ENCODE measurements at regions not wholly inside any gene's neighbourhood (a gene's known extent, or its start where the extent isn't known, plus 50 kb on each side); places are given as distances from the start of the nearest gene placed in this dataset.

DNA sequence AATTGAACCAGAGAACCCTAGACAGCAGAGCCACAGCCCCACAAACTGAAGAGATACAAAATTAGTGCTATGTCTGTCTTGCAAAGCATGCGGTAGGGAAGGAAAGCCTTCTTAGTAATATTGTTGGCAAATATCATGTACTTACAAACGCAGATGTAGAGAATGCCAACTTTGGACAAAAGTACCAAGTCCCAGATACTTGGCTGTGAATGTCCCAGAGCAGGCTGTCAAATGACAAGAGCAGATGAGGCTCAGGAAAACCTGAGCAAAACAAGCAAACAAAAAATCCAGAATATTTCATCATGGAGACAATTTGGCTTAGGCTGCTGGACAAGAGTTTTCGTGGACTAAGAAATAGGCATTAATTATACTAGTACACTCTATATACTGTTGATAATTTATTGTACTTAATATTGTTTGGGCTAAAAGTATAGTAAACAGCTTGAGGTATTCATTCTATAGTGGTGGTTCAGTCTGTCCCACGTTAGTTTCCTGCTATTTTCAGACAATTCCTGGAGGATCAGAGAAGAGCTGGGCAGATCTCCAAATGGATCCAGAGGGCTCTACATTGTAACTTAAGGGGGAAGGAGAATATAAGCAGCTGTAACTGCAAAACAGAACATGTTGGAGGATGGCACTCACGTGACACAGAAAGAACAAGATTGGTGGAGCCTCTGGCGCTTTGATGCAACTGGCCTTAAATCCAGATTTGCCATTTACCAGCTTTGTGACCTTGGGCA is 329.8 kb downstream of the ATP23 start:
- DNase-seq = no peak

DNA sequence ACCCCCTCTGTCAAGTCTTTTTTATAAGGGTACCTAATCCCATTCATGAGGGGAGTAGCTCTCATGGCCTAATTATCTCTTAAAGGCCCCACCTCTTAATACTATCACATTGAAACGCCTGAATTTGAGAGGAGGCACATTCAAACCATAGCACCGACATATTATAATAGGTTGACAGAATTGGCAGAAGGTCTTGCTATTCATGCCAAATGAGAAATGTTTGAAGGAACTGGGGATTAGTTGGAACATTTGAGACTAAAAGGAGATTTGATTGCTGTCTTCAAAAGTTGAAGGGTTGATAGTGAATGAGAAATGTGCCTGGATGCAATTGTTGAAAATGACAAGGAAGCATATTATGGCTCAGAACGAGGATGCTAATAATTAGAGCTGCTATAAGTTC is 331.1 kb downstream of the ATP23 start:
- DNase-seq = no peak

DNA sequence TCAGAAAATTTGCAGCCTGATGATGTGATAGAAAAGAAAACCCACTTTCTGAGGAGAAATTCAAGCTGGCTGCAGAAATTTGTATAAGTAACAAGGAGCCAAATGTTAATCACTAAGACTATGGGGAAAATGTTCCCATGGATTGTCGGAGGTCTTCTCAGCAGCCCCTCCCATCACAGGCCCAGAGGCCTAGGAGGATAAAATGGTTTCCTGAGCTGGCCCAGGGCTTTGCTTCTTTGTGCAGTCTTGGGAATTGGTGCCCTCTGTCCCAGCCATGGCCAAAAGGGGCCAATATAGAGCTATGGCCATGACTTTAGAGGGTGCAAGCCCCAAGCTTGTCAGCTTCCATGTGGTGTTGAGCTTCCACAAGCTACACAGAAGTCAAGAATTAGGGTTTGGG is 335.9 kb downstream of the ATP23 start:
- no peak for DNase-seq

GRCh38 chr12:58283553-58283952 is 342.2 kb downstream of the ATP23 start:
- no peak for DNase-seq

GRCh38 chr12:58285551-58285950 is 344.2 kb downstream of the ATP23 start:
- DNase-seq = no peak

DNA sequence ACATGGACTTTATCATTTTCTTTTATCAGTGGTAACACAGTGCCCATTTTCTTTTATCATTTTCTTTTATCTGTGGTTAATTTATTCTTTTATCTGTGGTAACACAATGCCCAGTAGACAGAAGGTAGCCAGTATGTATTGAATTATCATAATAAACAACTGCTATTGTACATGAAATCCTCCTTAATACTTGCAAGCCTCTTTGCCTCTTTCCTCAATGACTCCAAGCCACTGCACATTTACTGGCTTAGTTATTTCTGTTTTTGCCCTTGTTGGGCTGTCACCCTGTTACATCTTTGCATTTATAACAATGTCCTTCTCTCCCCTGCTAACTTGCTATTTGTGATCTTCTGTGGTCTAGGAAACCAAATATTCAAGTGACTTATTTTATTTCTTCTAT is 345.0 kb downstream of the ATP23 start:
- DNase-seq = no peak

GRCh38 chr12:58288190-58288589 is 346.8 kb downstream of the ATP23 start:
- no peak for DNase-seq

DNA sequence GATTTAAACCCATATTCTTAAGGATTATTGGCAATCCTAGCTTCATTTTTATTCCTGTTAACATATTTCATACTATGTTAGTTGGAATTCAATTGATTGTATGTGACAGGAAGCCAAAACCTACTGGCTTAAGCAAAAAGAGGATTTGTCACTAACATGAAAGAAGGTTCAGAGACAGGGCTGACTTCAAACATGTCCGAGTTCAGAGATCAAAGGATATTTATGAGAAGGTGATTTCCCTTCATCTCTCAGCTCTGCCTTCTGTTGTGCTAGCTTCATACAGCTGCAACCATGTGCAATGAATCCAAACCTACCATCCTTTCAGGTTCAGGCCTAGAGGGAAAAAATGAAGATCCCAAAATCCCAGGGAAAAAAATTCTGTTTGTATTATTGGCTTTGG is 349.7 kb downstream of the ATP23 start:
- no peak for DNase-seq

- DNase-seq = no peak
Observed at GRCh38 chr12:58293308-58293982, 352.1 kb downstream of the ATP23 start.

DNA sequence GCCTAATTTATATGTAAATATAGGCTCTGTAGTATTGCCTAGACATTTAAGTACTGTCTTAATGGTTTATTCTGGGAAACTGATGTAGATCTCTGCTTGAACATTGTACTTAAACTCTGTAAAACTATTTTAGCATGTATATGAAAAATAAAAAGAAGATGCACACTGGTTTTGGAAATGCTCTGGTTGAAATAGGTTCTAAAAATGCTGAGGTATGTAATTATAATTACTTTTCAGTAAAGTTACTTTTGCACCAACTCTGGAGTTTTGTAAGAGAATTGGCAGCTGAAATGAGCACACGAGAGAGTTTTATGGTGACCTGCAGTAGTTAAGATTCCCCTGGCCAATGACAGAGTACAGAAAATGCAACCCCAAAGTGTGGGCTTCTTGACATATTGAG is 353.9 kb downstream of the ATP23 start:
- DNase-seq = no peak

- no peak for DNase-seq
Observed at GRCh38 chr12:58296863-58297262, 355.5 kb downstream of the ATP23 start.

GRCh38 chr12:58298803-58299202 is 357.4 kb downstream of the ATP23 start:
- DNase-seq = no peak

DNA sequence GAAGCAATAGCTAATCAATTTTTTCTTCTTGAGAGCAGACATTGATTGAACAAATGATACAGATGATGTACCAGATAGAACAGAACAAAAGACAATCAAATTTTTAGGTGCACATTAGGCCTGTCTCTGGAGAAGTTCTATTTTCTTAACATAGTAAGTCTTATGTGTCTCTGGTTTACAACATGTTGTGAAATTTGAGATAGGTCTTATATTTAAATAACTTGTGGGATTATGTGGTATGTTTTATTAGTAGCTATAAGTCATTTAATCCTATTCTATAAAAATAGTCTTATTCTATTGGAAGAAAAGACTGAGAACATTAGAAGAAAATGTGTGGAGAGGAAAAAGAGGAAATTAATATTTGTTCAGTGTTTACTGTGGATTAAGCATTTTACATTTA is 358.0 kb downstream of the ATP23 start:
- DNase-seq = no peak

- no peak for DNase-seq
Observed at GRCh38 chr12:58301038-58301729, 359.8 kb downstream of the ATP23 start.

DNA sequence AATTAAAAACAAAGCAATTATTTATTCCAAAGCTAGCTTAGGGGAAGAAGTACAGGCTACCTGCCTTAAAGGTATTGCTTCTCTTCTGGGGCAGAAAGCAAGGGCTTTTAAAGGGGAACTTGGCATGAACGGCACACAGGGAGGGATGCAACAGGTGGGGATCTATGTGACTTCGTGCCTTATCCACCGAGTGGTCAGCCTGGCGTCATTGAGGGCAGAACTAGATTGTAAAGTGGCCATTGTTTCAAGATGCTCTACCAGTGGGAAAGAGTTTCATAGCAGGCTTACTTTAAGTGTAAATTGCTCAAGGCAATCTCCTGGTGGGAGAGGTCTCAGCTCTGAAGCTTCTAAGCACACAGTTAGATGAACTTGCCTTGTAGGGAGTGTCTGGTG is 360.4 kb downstream of the ATP23 start:
- DNase-seq = no peak

DNA sequence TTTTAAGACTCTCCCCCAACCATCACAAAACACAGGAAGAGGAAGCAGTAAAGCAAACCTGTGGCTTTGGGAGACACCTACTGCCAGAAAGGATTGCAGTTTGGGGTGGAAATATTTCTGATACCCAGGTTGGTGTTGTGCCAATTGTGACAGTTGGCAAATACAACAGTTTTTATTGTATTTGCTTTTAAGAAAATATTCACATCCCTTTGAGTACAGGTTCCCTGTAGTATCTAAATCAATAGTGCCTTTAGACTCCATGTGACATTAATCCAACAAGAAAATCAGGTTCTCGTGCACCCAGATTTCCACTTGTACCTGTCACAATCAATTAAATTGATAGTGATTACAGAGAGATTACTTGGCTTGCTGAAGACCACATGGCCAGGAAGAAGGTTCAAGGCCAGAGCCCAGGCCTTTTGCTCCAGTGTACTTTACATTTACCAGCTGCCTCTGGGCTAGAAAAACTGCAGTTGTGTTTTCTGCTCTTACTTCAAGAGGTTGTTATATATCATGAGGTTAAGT is 361.2 kb downstream of the ATP23 start:
- DNase-seq = no peak

DNA sequence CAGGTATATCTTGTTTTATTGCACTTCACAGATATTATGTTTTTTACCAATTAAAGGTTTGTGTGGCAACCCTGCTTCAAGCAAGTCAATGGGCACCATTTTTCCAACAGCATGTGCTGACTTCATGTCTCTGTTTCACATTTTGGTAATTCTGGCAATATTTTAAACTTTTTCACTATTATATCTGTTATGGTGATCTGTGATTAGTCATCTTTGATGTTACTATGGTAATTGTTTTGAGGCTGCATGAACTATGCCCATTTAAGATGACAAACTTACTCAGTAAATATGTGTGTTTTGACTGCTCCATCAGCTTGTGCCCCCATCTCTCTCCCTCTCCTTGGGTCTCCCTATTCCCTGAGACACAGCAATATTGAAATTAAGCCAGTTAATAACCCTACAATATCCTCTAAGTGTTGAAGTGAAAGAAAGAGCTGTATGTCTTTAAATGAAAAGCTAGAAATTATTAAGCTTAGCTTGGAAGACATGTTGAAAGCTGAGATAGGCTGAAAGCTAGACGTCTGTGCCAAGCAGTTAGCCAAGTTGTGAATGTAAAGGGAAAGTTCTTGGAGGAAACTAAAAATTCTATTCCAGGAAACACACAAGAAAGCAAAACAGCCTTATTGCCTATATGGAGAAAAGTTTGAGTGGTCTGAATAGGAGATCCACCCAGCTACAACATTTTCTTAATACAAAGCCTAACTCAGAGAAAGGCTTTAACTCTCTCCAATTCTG is 365.1 kb downstream of the ATP23 start:
- no peak for DNase-seq

DNA sequence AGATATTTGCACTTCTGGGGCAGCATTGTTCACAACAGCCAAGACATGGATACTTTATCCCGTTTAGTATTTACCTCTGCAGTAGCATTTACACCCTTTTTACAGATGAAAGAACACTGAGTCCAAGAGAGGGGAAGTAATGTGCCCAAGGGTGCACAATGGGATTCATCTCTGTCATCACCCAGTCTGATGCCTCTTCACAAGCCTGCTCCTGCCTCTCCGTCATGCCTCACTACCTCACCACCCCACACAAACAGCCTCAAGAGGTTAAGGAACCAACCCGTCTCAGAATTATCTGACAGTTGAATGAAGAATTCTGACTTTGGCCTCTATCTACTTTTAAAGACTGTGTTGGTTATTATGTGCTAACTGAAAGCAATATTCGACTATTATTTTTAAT is 368.4 kb downstream of the ATP23 start:
- DNase-seq = no peak

GRCh38 chr12:58310368-58310767 is 369.0 kb downstream of the ATP23 start:
- DNase-seq = no peak

- no peak for DNase-seq
Observed at GRCh38 chr12:58310809-58311622, 369.6 kb downstream of the ATP23 start.

- no peak for DNase-seq
Observed at GRCh38 chr12:58313091-58313855, 371.9 kb downstream of the ATP23 start.

- DNase-seq = no peak
Observed at GRCh38 chr12:58314610-58315009, 373.2 kb downstream of the ATP23 start.

All from NCI-H2227 treated with DMSO at 0.1 percent for 48 hours (cell line).